PC-3 (cell line): ENCODE measurements at regions not wholly inside any gene's neighbourhood (a gene's known extent, or its start where the extent isn't known, plus 50 kb on each side); places are given as distances from the start of the nearest gene placed in this dataset.

Source experiments
- ATAC-seq: fragments of 200-7000 bp; cut with Tn5 transposase; 2 replicates; pipeline ENCODE4 v1.9.1; 2020; ENCODE audit warnings: mild to moderate bottlenecking, moderate library complexity
- BruUV-seq: library from RNA; stranded (reverse); fragments of 400-500 nt; replicated peaks from 2 replicates; lab custom pipeline; 2021; lab: Mats Ljungman, UMichigan
- CTCF ChIA-PET: fragments of 300-600 bp; sonication (Branson Sonifier 250); formaldehyde crosslinking; loops from one replicate; lab custom pipeline; 2022; ENCODE audit warnings: antibody characterized with exemption; lab: Charles Lee
- POLR2A ChIA-PET: fragments of 300-600 bp; sonication (Branson Sonifier 250); formaldehyde crosslinking; loops from one replicate; lab custom pipeline; 2022; ENCODE audit warnings: antibody characterized with exemption; ENCODE audit not compliant: unreplicated experiment; lab: Charles Lee
- DNase-seq: peaks from one replicate; pipeline ENCODE4 v3.0.0-alpha.2; 2015
- H2AFZ ChIP-seq: fragments of 300-600 bp; sonication (generic); 2 replicates; pipeline ENCODE4 v1.6.0; 2016; ENCODE audit warnings: antibody characterized with exemption, low read length
- H3F3A ChIP-seq: fragments of 300-600 bp; sonication (generic); one replicate; pipeline ENCODE4 v1.6.0; 2017; ENCODE audit warnings: antibody characterized with exemption, low read length, control low read depth, mild to moderate bottlenecking; ENCODE audit not compliant: unreplicated experiment
- H3K27ac ChIP-seq: fragments of 300-600 bp; sonication (generic); 2 replicates; pipeline ENCODE4 v1.5.1; 2016; ENCODE audit warnings: mild to moderate bottlenecking, low read length
- H3K27me3 ChIP-seq: fragments of 300-600 bp; sonication (generic); 2 replicates; pipeline ENCODE4 v1.6.1; 2016; ENCODE audit warnings: low read length, mixed read lengths
- H3K36me3 ChIP-seq: fragments of 300-600 bp; sonication (generic); 2 replicates; pipeline ENCODE4 v1.6.1; 2016; ENCODE audit warnings: low read depth, mixed run types, low read length, mixed read lengths
- H3K4me1 ChIP-seq: fragments of 300-600 bp; sonication (generic); 2 replicates; pipeline ENCODE4 v1.5.1; 2016; ENCODE audit warnings: low read length; ENCODE audit not compliant: insufficient read depth
- H3K4me2 ChIP-seq: fragments of 300-600 bp; sonication (generic); 2 replicates; pipeline ENCODE4 v1.6.0; 2016; ENCODE audit warnings: low read length
- H3K4me3 ChIP-seq: fragments of 300-600 bp; sonication (generic); 2 replicates; pipeline ENCODE4 v1.5.1; 2016; ENCODE audit warnings: mild to moderate bottlenecking, low read length, mixed read lengths
- H3K79me2 ChIP-seq: fragments of 300-600 bp; sonication (generic); 2 replicates; pipeline ENCODE4 v1.6.1; 2017; ENCODE audit warnings: low read length, mixed read lengths
- H3K9ac ChIP-seq: fragments of 300-600 bp; sonication (generic); 2 replicates; pipeline ENCODE4 v1.6.0; 2016; ENCODE audit warnings: mild to moderate bottlenecking, low read length
- H3K9me2 ChIP-seq: fragments of 300-600 bp; sonication (generic); replicated peaks from 2 replicates; pipeline ENCODE4 v1.6.1; 2016; ENCODE audit warnings: mixed run types, low read length, mixed read lengths
- H3K9me3 ChIP-seq: fragments of 300-600 bp; sonication (generic); 2 replicates; pipeline ENCODE4 v1.6.1; 2016; ENCODE audit warnings: low read length, mixed read lengths
- H4K20me1 ChIP-seq: fragments of 300-600 bp; sonication (generic); 2 replicates; pipeline ENCODE4 v1.6.1; 2016; ENCODE audit warnings: low read length, mixed read lengths
- EZH2 ChIP-seq: fragments of 300-600 bp; sonication (generic); IDR thresholded peaks from one replicate; pipeline ENCODE4 v1.6.1; 2017; ENCODE audit warnings: antibody characterized with exemption, mild to moderate bottlenecking, low read length; ENCODE audit not compliant: unreplicated experiment
- EZH2phosphoT487 ChIP-seq: fragments of 300-600 bp; sonication (generic); IDR thresholded peaks from 2 replicates; pipeline ENCODE4 v1.6.1; 2018; ENCODE audit warnings: mild to moderate bottlenecking, antibody characterized with exemption, low read length, borderline replicate concordance
- intact Hi-C: fragments of 100-400 bp; cut with micrococcal nuclease; formaldehyde crosslinking; loops from 2 replicates; pipeline ENCODE4 v1.9.0; 2023
- TF ChIP-seq, protein P1 (sequence below): fragments of 300-600 bp; sonication (generic); conservative IDR thresholded peaks from 2 replicates; pipeline ENCODE4 v1.5.1; 2017; ENCODE audit warnings: antibody characterized with exemption, low read depth, mild to moderate bottlenecking, low read length

DNA sequence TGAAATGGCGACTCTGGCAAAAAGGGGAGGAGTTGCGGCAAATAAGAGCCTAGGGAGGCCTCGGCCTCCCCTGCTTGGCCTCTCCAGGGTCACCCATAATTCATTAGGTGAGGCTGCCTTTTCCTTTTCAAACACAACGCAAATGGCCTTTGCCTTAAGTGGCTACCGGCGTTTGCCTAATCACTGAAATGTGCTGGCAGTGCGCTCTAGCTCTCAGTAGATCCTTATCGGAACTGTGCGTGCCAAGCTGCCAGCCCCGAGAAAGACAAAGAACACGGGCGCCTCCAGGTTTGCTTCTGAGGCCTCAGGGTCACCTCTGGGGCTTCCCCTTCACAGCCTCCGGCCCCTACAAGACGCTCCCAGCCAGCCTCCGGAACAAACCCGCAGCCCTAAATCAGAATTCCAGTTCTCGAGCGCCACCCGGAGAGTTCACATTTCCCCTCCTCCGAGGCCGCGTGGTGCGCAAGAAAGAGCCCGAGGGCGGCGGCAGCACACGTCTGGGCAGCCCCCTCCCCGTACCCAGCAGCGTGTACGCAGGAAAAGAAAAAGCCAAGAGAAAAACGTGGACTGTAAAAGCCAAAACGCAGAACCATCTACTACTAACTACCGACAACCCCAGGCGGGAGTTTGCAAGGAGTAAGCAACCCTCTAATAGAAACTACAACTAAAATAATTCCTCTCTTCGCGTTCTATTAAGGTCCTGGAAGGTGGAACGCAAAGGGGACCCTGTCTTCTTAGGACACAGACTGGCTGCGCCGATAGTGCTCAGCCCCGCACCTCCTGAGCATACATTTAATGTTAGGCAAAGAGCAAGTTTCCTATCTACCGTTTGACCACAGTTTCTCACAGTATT, 76.5 kb upstream of the BCOR start:
- Histone ChIP-seq H4K20me1 (no peaks in the 10 kb centered on the region), H3K36me3 (no peaks in the 10 kb centered on the region), H3K79me2 (no peaks in the 10 kb centered on the region; the same call in 1 of the 2 replicates), H3K9me3 (no peaks in the 10 kb centered on the region), H3K27ac (peak overlapping the region; percentile 55), H2AFZ (peak overlapping the region; percentile 79), H3F3A (no peaks in the 10 kb centered on the region), H3K27me3 (no peaks in the 10 kb centered on the region), H3K9ac (peak overlapping the region; percentile 65), H3K9me2 (no peaks in the 10 kb centered on the region), H3K4me3 (peak overlapping the region; percentile 69), H3K4me2 (peak overlapping the region; percentile 94), H3K4me1 (peaks cover 53% of the 10 kb centered on the region)
- ChIA-PET CTCF (no interaction called here), POLR2A (no interaction called here)
- intact Hi-C loops, result loop anchor here (5.0 to 10.0 kb wide), 4 partner anchors 67 to 442 kb away; no protein-coding TSS in a partner anchor
- TF ChIP-seq, protein P1, sequence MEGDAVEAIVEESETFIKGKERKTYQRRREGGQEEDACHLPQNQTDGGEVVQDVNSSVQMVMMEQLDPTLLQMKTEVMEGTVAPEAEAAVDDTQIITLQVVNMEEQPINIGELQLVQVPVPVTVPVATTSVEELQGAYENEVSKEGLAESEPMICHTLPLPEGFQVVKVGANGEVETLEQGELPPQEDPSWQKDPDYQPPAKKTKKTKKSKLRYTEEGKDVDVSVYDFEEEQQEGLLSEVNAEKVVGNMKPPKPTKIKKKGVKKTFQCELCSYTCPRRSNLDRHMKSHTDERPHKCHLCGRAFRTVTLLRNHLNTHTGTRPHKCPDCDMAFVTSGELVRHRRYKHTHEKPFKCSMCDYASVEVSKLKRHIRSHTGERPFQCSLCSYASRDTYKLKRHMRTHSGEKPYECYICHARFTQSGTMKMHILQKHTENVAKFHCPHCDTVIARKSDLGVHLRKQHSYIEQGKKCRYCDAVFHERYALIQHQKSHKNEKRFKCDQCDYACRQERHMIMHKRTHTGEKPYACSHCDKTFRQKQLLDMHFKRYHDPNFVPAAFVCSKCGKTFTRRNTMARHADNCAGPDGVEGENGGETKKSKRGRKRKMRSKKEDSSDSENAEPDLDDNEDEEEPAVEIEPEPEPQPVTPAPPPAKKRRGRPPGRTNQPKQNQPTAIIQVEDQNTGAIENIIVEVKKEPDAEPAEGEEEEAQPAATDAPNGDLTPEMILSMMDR, result peak; percentile 44; the same call in 1 of the 2 replicates
- TF ChIP-seq EZH2phosphoT487 (peak; percentile 79), EZH2 (no peak)
- DNase-seq, result peak; percentile 70
- no peak for ATAC-seq
- TSS peak; percentile 33 for BruUV-seq

GRCh38 chrX:40173143-40174000, 75.6 kb upstream of the BCOR start:
- intact Hi-C loops, result loop anchor here (5.0 to 10.0 kb wide), 4 partner anchors 66 to 441 kb away; no protein-coding TSS in a partner anchor
- Histone ChIP-seq H3K4me1 (peaks cover 57% of the 10 kb centered on the region), H3F3A (no peaks in the 10 kb centered on the region), H3K27me3 (no peaks in the 10 kb centered on the region), H3K79me2 (no peaks in the 10 kb centered on the region; the same call in 1 of the 2 replicates), H3K4me3 (peak overlapping the region; percentile 69; the same call in 1 of the 2 replicates), H3K9me2 (no peaks in the 10 kb centered on the region), H3K9ac (peak overlapping the region; percentile 65; the same call in 1 of the 2 replicates), H4K20me1 (no peaks in the 10 kb centered on the region), H2AFZ (peak overlapping the region; percentile 79; the same call in 1 of the 2 replicates), H3K9me3 (no peaks in the 10 kb centered on the region), H3K36me3 (no peaks in the 10 kb centered on the region), H3K27ac (peak overlapping the region; percentile 55), H3K4me2 (peak overlapping the region; percentile 94)
- ATAC-seq (no peak), DNase-seq (no peak)
- no TSS peak for BruUV-seq
- ChIA-PET CTCF (no interaction called here), POLR2A (no interaction called here)
- TF ChIP-seq, protein P1, result no peak
- TF ChIP-seq EZH2phosphoT487, result no peak
- TF ChIP-seq EZH2, result no peak
